HFF-Myc (cell line): ENCODE measurements at regions not wholly inside any gene's neighbourhood (a gene's known extent, or its start where the extent isn't known, plus 50 kb on each side); places are given as distances from the start of the nearest gene placed in this dataset.

Source experiments
- DNase-seq: peaks from one replicate; pipeline ENCODE4 v3.0.0-alpha.2; 2011; ENCODE audit warnings: low read depth; ENCODE audit errors: extremely low read depth
- H3K4me3 ChIP-seq: replicated peaks from 2 replicates; pipeline ENCODE4 v1.5.1; 2011; ENCODE audit warnings: low read depth, mild to moderate bottlenecking, control low read depth, low read length
- TF ChIP-seq, protein P1 (sequence below): IDR thresholded peaks from 2 replicates; pipeline ENCODE4 v1.5.1; 2012; ENCODE audit warnings: mild to moderate bottlenecking, low read depth, low read length, control low read depth; ENCODE audit errors: missing control alignments

DNA sequence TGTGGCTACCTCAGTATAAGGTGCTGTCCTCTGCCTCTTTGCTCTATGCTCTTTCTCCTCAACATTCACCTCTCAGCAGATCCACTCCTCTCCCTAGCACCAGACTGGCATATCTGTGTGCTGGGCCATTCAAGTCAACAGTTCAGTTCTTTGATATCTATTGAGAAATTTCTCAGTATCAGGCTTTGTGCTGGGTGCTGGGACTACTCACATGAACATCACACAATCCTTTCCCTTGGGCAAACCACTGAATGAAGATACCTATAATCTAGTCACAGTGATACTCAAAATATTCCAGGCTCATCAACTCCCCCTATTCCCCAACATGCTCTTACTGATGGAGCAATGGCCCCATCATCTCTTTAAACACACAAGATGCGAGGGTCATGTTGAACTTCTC lies 120.8 kb downstream of the RPL22L1 start:
- DNase-seq: no peak
- H3K4me3 ChIP-seq: no peak overlapping the region
- TF ChIP-seq, protein P1, sequence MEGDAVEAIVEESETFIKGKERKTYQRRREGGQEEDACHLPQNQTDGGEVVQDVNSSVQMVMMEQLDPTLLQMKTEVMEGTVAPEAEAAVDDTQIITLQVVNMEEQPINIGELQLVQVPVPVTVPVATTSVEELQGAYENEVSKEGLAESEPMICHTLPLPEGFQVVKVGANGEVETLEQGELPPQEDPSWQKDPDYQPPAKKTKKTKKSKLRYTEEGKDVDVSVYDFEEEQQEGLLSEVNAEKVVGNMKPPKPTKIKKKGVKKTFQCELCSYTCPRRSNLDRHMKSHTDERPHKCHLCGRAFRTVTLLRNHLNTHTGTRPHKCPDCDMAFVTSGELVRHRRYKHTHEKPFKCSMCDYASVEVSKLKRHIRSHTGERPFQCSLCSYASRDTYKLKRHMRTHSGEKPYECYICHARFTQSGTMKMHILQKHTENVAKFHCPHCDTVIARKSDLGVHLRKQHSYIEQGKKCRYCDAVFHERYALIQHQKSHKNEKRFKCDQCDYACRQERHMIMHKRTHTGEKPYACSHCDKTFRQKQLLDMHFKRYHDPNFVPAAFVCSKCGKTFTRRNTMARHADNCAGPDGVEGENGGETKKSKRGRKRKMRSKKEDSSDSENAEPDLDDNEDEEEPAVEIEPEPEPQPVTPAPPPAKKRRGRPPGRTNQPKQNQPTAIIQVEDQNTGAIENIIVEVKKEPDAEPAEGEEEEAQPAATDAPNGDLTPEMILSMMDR: no peak

DNA sequence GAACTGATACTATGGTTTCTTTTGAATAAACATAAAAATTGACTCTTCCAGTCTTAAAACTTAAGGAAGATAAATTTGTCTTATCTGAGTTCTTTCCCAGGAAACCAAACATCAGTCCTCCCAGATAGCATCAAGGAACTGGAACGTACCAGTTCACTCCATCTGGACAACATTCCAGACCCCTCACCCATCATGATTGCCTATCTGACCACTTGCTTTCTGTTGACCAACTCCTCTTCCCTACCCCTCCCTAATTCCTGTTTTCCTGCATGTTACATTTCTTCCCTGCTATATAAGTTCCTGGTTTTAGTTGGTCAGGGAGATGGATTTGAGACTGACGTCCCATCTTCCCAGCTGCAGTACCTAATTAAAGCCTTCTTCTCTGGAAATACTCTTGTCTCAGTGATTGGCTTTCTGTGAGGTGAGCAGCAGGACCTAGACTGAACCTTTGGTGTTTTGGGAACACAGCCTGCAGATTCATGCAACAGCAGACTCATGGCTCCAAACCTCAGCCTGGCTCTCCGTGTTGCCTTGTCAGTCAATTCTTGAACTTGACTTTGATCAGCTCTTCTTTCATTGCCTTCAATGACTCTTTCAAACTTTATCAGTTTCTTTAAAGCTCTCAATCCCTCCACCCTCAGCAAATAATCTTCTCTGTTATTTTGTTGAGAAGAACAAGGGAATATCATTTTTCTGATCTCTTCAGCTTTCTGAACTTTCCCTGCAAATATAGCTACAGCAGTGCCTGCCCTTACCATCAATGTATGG lies 123.6 kb downstream of the RPL22L1 start:
- TF ChIP-seq, protein P1: no peak
- DNase-seq: no peak
- no peak overlapping the region for H3K4me3 ChIP-seq

DNA sequence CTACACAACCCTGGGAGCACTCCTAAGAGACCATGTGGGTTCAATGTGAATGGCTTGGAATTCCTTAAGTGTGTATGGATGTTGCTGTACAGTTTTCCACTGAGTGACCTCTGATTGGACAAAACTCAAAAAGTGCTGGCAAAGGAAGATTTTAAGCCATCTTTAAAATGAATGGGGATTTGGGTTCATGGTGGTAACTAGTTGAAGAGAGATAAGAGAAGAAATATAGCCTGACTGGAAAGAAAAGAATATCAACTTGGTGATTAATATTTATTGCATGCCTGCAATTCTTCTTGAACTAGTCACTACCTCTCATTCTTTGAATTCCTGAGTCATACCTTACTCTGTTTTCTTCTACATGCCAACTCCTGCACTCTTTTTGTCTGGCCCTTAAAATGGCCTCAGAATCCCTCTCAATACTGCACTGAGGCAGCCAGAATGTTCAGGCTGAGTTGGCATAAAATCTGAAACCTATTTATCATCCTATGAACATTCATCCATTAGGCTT lies 124.7 kb downstream of the RPL22L1 start:
- TF ChIP-seq, protein P1: no peak
- DNase-seq: peak; percentile 83
- no peak overlapping the region for H3K4me3 ChIP-seq

DNA sequence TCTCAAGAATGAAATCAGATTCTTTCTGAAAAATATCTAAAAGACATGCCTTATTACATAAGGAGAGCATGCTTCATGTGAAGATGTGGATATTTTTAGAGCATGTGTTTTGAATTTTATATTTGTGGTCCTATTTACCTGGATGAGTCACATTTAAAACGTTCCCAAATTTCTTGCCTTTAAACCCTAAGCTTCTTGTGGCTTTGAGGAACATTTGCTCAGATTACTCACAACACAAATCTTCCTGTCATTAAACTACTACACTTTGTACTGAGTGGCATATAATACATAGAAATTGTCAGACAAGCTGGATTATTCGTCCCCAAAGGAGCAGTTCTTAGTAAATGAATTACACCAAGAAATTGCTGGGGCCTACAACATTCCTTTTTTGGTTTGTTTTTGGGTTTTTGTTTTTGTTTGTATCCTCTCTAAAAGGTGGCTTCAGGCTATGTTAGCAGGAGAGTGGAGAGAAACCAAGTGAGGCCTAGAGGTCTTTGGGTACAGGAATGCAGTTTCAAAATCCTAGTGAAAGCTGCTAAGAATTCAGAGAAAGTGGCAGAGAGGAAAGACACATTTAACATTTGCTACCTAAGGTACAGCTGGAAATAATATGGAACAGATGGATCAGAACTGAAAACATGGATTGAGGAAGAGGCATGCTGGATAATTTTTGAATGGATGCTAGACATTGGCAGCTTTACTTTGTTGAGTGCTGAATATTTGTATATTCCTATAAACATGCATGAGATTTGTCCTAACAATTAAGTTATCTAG lies 128.1 kb downstream of the RPL22L1 start:
- DNase-seq: peak; percentile 86
- TF ChIP-seq, protein P1: no peak
- no peak overlapping the region for H3K4me3 ChIP-seq

DNA sequence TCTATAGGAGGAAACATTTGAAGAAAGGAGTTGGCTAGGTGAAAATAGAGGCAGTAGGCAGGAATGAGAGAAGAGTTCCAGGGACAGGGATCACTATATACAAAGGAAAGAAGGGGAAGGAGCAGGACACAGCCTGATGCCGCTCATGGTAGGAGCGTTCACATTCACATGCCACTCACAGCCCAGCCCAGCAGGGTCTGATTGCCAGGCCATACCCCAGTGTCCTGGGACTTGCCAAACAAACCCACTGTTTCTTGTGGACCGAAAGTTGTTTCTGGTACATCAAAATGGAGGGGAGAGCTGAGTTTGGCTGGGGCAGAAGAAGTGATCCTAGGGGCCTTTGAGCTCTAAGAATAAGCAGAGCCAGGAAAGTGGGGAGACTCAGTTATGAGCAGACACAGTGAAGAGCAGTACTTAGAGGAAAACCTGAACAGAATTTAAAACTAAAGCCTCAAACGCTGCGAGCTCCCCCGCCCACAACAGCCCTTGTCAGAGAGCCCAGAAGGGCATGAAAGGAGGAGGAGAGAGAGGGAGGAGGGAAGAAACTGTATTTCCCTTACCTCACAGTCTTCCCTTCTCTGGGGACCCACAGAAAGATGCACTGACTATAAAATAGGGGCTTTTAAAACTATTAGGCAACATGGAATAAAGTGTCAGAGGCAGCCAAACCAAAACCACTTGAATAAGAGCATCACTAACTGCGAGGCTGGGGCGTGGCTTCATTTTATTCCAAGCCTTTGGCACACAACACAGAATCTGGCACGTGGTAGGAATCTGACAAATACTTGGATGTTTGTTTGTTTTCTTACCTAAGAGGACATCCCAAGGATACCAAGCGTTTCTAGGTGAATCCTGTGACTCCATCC lies 129.0 kb downstream of the RPL22L1 start:
- DNase-seq: peak; percentile 96
- peak overlapping the region; percentile 30 for H3K4me3 ChIP-seq
- TF ChIP-seq, protein P1: no peak

DNA sequence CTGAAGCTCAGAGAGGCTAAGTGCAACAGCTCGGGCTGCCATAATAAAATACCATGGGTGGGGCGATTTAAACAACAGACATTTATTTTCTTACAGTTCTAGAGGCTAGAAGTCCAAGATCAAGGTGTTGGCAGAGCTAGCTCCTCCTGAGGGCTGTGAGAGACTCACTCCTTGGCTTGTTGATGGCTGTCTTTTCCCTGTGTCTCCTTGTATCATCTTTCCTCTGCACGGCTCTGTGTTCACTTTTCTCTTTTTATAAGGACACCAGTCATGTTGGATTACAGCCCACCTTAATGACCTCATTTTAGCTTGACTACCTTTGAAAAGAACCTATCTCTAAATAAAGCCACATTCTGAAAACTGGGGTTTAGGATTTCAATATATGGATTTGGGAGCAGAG lies 129.7 kb downstream of the RPL22L1 start:
- peak overlapping the region; percentile 30 for H3K4me3 ChIP-seq
- TF ChIP-seq, protein P1: no peak
- DNase-seq: no peak
